ENCODE measurements at regions not wholly inside any gene's neighbourhood (a gene's known extent, or its start where the extent isn't known, plus 50 kb on each side); places are given as distances from the start of the nearest gene placed in this dataset.
A peak's percentile ranks its signal among the peaks of the same experiment; 100 is the strongest.

DNA sequence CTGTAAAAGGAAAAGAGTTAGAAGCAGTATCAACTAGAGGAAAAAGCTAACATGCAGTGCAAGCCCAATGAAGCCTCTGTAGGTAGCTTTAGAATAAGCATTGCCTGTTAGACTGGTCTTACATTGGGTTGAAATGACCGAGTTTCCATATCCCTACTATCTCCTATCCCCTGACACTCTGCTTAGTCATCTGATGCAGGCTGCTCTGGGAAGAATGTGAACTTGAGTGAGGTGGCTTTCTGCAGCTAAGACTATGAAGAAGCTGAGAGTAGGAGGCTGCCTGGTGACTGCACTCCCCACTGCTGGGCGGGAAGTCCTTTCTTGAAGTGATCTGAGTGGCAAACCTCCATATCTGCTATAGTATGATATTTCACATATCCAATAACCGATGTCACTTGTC is 64.7 kb downstream of the OXSM start:
- TF ChIP-seq POLR2AphosphoS5 (IDR thresholded peaks at IDR 0.05): no peak
- TF ChIP-seq MXI1 (conservative IDR thresholded peaks at IDR 0.05; ENCODE audit: poor library complexity, severe bottlenecking): no peak
- no peak for TF ChIP-seq SMC3 (conservative IDR thresholded peaks at IDR 0.05; ENCODE audit: poor library complexity)
- no peak for TF ChIP-seq REST (IDR thresholded peaks at IDR 0.05; ENCODE audit: borderline replicate concordance)
- no peak for TF ChIP-seq TAF1 (IDR thresholded peaks at IDR 0.05; ENCODE audit: low read depth)
- TF ChIP-seq EZH2 (IDR thresholded peaks at IDR 0.05; ENCODE audit: borderline replicate concordance, insufficient read depth, low read length, poor library complexity, severe bottlenecking): no peak
- Histone ChIP-seq H3K9ac (ENCODE audit: low read length) (no peak overlapping the region), H3K79me2 (replicated peaks; ENCODE audit: insufficient read depth, low read length) (no peaks in the 10 kb centered on the region), H3K9me3 (ENCODE audit: low read length) (no peaks in the 10 kb centered on the region), H2AFZ (ENCODE audit: low read depth, low read length) (no peak overlapping the region), H3K36me3 (ENCODE audit: insufficient read depth, low read length) (no peaks in the 10 kb centered on the region), H3F3A (ENCODE audit: insufficient read depth, low read length, poor library complexity, severe bottlenecking) (no peaks in the 10 kb centered on the region), H3K9me2 (ENCODE audit: insufficient read depth, low read length) (no peaks in the 10 kb centered on the region), H3K4me3 (ENCODE audit: low read length) (no peak overlapping the region), H3K4me2 (ENCODE audit: low read length) (no peak overlapping the region), H4K20me1 (ENCODE audit: insufficient read depth) (no peaks in the 10 kb centered on the region), H3K27ac (ENCODE audit: low read length) (no peak overlapping the region), H3K27me3 (ENCODE audit: insufficient read depth, low read depth, low read length) (no peaks in the 10 kb centered on the region)

DNA sequence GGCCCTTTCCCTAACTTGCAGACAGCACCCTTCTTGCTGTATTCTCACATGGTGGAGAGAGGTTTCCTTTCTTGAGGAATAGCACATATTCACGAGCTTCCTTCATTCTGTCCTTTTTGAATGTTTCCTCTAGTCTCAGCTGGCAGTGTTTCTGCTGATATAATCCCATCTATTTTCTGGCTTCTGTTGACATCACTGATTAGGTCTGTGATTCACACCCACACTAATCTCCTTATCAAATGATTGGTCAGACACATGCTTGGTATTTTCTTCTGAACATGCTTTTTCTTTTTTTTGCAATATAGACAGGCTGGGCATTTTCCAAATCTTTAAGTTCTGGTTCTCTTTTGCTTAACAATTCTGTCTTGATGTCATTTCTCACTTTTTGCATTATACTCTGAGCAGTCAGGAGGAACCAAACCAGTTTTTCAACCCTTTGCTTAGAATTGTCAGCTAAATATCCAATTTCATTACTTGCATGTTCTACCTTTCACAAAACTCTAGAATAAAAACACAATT is 65.4 kb downstream of the OXSM start:
- H3K9me3 ChIP-seq (ENCODE audit: low read length): no peaks in the 10 kb centered on the region
- no peaks in the 10 kb centered on the region for H3K79me2 ChIP-seq (replicated peaks; ENCODE audit: insufficient read depth, low read length)
- H3F3A ChIP-seq (ENCODE audit: insufficient read depth, low read length, poor library complexity, severe bottlenecking): no peaks in the 10 kb centered on the region
- TF ChIP-seq MXI1 (conservative IDR thresholded peaks at IDR 0.05; ENCODE audit: poor library complexity, severe bottlenecking): no peak
- TF ChIP-seq POLR2AphosphoS5 (IDR thresholded peaks at IDR 0.05): no peak
- no peaks in the 10 kb centered on the region for H4K20me1 ChIP-seq (ENCODE audit: insufficient read depth)
- H3K4me3 ChIP-seq (ENCODE audit: low read length): no peak overlapping the region
- H3K27me3 ChIP-seq (ENCODE audit: insufficient read depth, low read depth, low read length): no peaks in the 10 kb centered on the region
- H2AFZ ChIP-seq (ENCODE audit: low read depth, low read length): no peak overlapping the region
- no peak overlapping the region for H3K4me2 ChIP-seq (ENCODE audit: low read length)
- H3K27ac ChIP-seq (ENCODE audit: low read length): no peak overlapping the region
- H3K9me2 ChIP-seq (ENCODE audit: insufficient read depth, low read length): no peaks in the 10 kb centered on the region
- no peak overlapping the region for H3K9ac ChIP-seq (ENCODE audit: low read length)
- H3K36me3 ChIP-seq (ENCODE audit: insufficient read depth, low read length): no peaks in the 10 kb centered on the region

- no peak overlapping the region for H3K27ac ChIP-seq (ENCODE audit: low read length)
- TF ChIP-seq TAF1 (IDR thresholded peaks at IDR 0.05; ENCODE audit: low read depth) (no peak), MXI1 (conservative IDR thresholded peaks at IDR 0.05; ENCODE audit: poor library complexity, severe bottlenecking) (no peak), POLR2AphosphoS5 (IDR thresholded peaks at IDR 0.05) (no peak), CTCF (IDR thresholded peaks at IDR 0.05; ENCODE audit: poor library complexity, severe bottlenecking) (peak; percentile 20), REST (IDR thresholded peaks at IDR 0.05; ENCODE audit: borderline replicate concordance) (no peak), RAD21 (conservative IDR thresholded peaks at IDR 0.05) (peak; percentile 8)
- no peak overlapping the region for H3K4me3 ChIP-seq (ENCODE audit: low read length)
- H3K9me3 ChIP-seq (ENCODE audit: low read length): no peaks in the 10 kb centered on the region
- no peaks in the 10 kb centered on the region for H3K27me3 ChIP-seq (ENCODE audit: insufficient read depth, low read depth, low read length)
- H3K79me2 ChIP-seq (replicated peaks; ENCODE audit: insufficient read depth, low read length): no peaks in the 10 kb centered on the region
- no peaks in the 10 kb centered on the region for H4K20me1 ChIP-seq (ENCODE audit: insufficient read depth)
- no peak overlapping the region for H3K4me2 ChIP-seq (ENCODE audit: low read length)
- no peaks in the 10 kb centered on the region for H3F3A ChIP-seq (ENCODE audit: insufficient read depth, low read length, poor library complexity, severe bottlenecking)
- H2AFZ ChIP-seq (ENCODE audit: low read depth, low read length): no peak overlapping the region
- no peaks in the 10 kb centered on the region for H3K36me3 ChIP-seq (ENCODE audit: insufficient read depth, low read length)
- no peak overlapping the region for H3K9ac ChIP-seq (ENCODE audit: low read length)
- H3K9me2 ChIP-seq (ENCODE audit: insufficient read depth, low read length): no peaks in the 10 kb centered on the region
Observed at GRCh38 chr3:25856902-25857518, 67.1 kb downstream of the OXSM start.

Measured in neural cell (in vitro differentiated cells).